ENCODE measurements at regions not wholly inside any gene's neighbourhood (a gene's known extent, or its start where the extent isn't known, plus 50 kb on each side); places are given as distances from the start of the nearest gene placed in this dataset.

DNA sequence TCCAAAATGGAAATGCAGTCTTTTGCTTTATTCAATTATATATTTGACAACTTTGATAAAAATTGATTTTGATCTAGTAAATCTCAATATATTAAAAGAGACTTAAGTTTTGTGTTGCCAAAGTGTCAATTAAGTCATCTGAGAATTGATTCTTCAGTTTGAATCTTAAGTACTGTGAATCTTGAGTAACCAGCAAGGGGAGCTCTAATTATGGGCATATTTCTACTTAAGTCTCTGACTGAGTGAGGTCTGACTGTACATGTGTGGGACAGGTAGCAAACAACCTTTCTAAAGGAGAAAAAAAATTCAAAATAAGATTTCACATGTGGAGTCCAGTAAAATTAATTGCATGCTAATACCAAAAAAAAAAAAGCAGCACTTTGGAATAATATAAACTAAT, 503.7 kb upstream of the SLC8A1 start:
- no peaks in the 10 kb centered on the region for H3K4me1 ChIP-seq (ENCODE audit: low read depth)
- no peak for ATAC-seq
- DNase-seq = no peak
- H3K36me3 ChIP-seq (ENCODE audit: low read depth) = no peaks in the 10 kb centered on the region
- peaks cover 17% of the 10 kb centered on the region for H3K9me3 ChIP-seq
- H3K4me3 ChIP-seq = no peak overlapping the region
- intact Hi-C loops (cut with DNase I, micrococcal nuclease) = no loop called here
- TF ChIP-seq CTCF (IDR thresholded peaks at IDR 0.05) = no peak

DNA sequence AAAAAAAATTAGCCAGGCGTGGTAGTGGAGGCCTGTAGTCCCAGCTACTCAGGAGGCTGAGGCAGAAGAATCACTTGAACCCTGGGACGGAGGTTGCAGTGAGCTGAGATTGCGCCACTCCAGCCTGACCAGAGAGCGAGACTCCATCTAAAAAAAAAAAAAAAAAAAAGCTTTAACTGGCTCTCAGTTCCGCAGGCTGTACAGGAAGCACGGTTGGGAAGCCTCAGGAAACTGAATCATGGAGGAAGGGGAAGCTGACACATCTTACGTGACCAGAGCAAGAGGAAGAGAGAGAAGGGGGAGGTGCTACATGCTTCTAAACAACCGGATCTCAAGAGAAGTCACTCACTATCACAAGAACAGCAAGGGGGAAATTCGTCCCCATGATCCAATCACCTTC, 505.6 kb upstream of the SLC8A1 start:
- intact Hi-C loops (cut with DNase I, micrococcal nuclease) = no loop called here
- no peaks in the 10 kb centered on the region for H3K4me1 ChIP-seq (ENCODE audit: low read depth)
- no peak overlapping the region for H3K4me3 ChIP-seq
- DNase-seq = peak in 1 of 3 donors; percentile 1
- TF ChIP-seq CTCF (IDR thresholded peaks at IDR 0.05) = no peak
- H3K36me3 ChIP-seq (ENCODE audit: low read depth) = no peaks in the 10 kb centered on the region
- H3K9me3 ChIP-seq = peaks cover 17% of the 10 kb centered on the region
- no peak for ATAC-seq

DNA sequence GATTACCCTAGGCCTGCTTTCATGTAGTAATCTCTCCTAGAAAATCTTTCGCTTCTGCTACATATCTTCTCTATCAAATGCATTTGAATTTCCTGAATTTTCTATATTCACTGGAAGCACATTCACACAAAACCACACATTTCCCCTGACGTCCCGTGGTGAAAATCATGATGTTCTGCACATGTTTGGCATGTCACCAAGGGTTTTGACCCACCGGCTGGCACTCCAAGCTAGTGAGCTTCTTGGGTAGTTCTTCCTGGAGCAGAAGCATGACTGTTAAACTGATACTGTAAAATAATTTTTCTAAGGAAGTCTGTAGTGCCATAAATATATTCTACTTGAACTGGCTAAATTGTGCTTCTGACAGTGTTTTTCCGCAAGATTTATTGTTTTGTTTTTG, 510.1 kb upstream of the SLC8A1 start:
- no peak for TF ChIP-seq CTCF (IDR thresholded peaks at IDR 0.05)
- Histone ChIP-seq H3K9me3 (peaks cover 20% of the 10 kb centered on the region), H3K4me3 (no peak overlapping the region), H3K4me1 (ENCODE audit: low read depth) (no peaks in the 10 kb centered on the region), H3K36me3 (ENCODE audit: low read depth) (no peaks in the 10 kb centered on the region)
- intact Hi-C loops (cut with DNase I, micrococcal nuclease) = no loop called here
- DNase-seq = no peak
- ATAC-seq = no peak

GRCh38 chr2:40964509-40965250, 512.8 kb upstream of the SLC8A1 start:
- H3K36me3 ChIP-seq (ENCODE audit: low read depth) = no peaks in the 10 kb centered on the region
- H3K9me3 ChIP-seq = peaks cover 19% of the 10 kb centered on the region
- intact Hi-C loops (cut with DNase I, micrococcal nuclease) = no loop called here
- no peaks in the 10 kb centered on the region for H3K4me1 ChIP-seq (ENCODE audit: low read depth)
- ATAC-seq (no peak), DNase-seq (no peak)
- H3K4me3 ChIP-seq = no peak overlapping the region
- TF ChIP-seq CTCF (IDR thresholded peaks at IDR 0.05) = no peak

GRCh38 chr2:40967451-40967850, 515.6 kb upstream of the SLC8A1 start:
- no peak for DNase-seq
- no peaks in the 10 kb centered on the region for H3K4me1 ChIP-seq (ENCODE audit: low read depth)
- intact Hi-C loops (cut with DNase I, micrococcal nuclease) = no loop called here
- H3K4me3 ChIP-seq = no peak overlapping the region
- no peak for TF ChIP-seq CTCF (IDR thresholded peaks at IDR 0.05)
- ATAC-seq = no peak
- peaks cover 26% of the 10 kb centered on the region for H3K9me3 ChIP-seq
- no peaks in the 10 kb centered on the region for H3K36me3 ChIP-seq (ENCODE audit: low read depth)

- no peak for ATAC-seq
- no peaks in the 10 kb centered on the region for H3K4me1 ChIP-seq (ENCODE audit: low read depth)
- no peak for TF ChIP-seq CTCF (IDR thresholded peaks at IDR 0.05)
- no peaks in the 10 kb centered on the region for H3K36me3 ChIP-seq (ENCODE audit: low read depth)
- no peak for DNase-seq
- H3K4me3 ChIP-seq = no peak overlapping the region
- H3K9me3 ChIP-seq = peaks cover 8% of the 10 kb centered on the region
- intact Hi-C loops (cut with DNase I, micrococcal nuclease) = no loop called here
These were observed 523.3 kb upstream of the SLC8A1 start for GRCh38 chr2:40975151-40975550.
